Upper lobe of right lung (tissue), 1 donor: ENCODE measurements at regions not wholly inside any gene's neighbourhood (a gene's known extent, or its start where the extent isn't known, plus 50 kb on each side); places are given as distances from the start of the nearest gene placed in this dataset.

Experiments
- ATAC-seq: fragments of 200-7000 bp; cut with Tn5 transposase; one replicate; pipeline ENCODE4 v1.9.1; 2020; ENCODE audit warnings: mild to moderate bottlenecking, moderate library complexity
- DNase-seq: peaks from one replicate; pipeline ENCODE4 v3.0.0-alpha.2; 2020
- H3K27ac ChIP-seq: fragments of 200-600 bp; one replicate; pipeline ENCODE4 v1.8.0; 2022
- H3K27me3 ChIP-seq: fragments of 200-600 bp; one replicate; pipeline ENCODE4 v1.8.0; 2022; ENCODE audit warnings: mild to moderate bottlenecking
- H3K36me3 ChIP-seq: fragments of 200-600 bp; one replicate; pipeline ENCODE4 v1.8.0; 2022
- H3K4me1 ChIP-seq: fragments of 200-600 bp; one replicate; pipeline ENCODE4 v1.8.0; 2022
- H3K4me3 ChIP-seq: fragments of 200-600 bp; one replicate; pipeline ENCODE4 v1.8.0; 2022; ENCODE audit warnings: mild to moderate bottlenecking
- H3K9me3 ChIP-seq: fragments of 200-600 bp; one replicate; pipeline ENCODE4 v1.8.0; 2022
- CTCF ChIP-seq: fragments of 200-600 bp; IDR thresholded peaks from one replicate; pipeline ENCODE4 v1.8.0; 2022; ENCODE audit warnings: antibody characterized with exemption
- intact Hi-C: fragments of 100-400 bp; cut with DNase I; formaldehyde crosslinking; loops from one replicate; pipeline ENCODE4 v1.11.0; 2022
- donor health status: DM: no; HTN: yes; CAD: no; lungs with severe emphysema.

- Histone ChIP-seq H3K4me1 (no peaks in the 10 kb centered on the region), H3K4me3 (no peak overlapping the region), H3K27ac (no peak overlapping the region), H3K27me3 (no peaks in the 10 kb centered on the region), H3K9me3 (no peaks in the 10 kb centered on the region), H3K36me3 (no peaks in the 10 kb centered on the region)
- ATAC-seq (no peak), DNase-seq (no peak)
- no peak for TF ChIP-seq CTCF
- intact Hi-C loops = no loop called here
These were observed 331.1 kb upstream of the NR3C2 start for GRCh38 chr4:148773313-148773712.

- TF ChIP-seq CTCF = no peak
- no peak for DNase-seq
- H3K27ac ChIP-seq = no peak overlapping the region
- H3K36me3 ChIP-seq = no peaks in the 10 kb centered on the region
- H3K4me1 ChIP-seq = no peaks in the 10 kb centered on the region
- ATAC-seq = no peak
- no peaks in the 10 kb centered on the region for H3K9me3 ChIP-seq
- H3K4me3 ChIP-seq = no peak overlapping the region
- intact Hi-C loops = no loop called here
- H3K27me3 ChIP-seq = no peaks in the 10 kb centered on the region
These were observed 328.6 kb upstream of the NR3C2 start for GRCh38 chr4:148770848-148771247.

GRCh38 chr4:148770377-148770776, 328.2 kb upstream of the NR3C2 start:
- Histone ChIP-seq H3K9me3 (no peaks in the 10 kb centered on the region), H3K27me3 (no peaks in the 10 kb centered on the region), H3K36me3 (no peaks in the 10 kb centered on the region), H3K4me3 (no peak overlapping the region), H3K27ac (no peak overlapping the region), H3K4me1 (no peaks in the 10 kb centered on the region)
- no peak for ATAC-seq
- no peak for DNase-seq
- intact Hi-C loops = no loop called here
- peak; percentile 9 for TF ChIP-seq CTCF

GRCh38 chr4:148764720-148765119, 322.5 kb upstream of the NR3C2 start:
- Histone ChIP-seq H3K36me3 (no peaks in the 10 kb centered on the region), H3K27me3 (no peaks in the 10 kb centered on the region), H3K9me3 (no peaks in the 10 kb centered on the region), H3K4me1 (no peaks in the 10 kb centered on the region), H3K4me3 (no peak overlapping the region), H3K27ac (no peak overlapping the region)
- DNase-seq (no peak), ATAC-seq (peak; percentile 78)
- TF ChIP-seq CTCF = no peak
- intact Hi-C loops = no loop called here

- Histone ChIP-seq H3K27ac (no peak overlapping the region), H3K4me1 (no peaks in the 10 kb centered on the region), H3K9me3 (no peaks in the 10 kb centered on the region), H3K27me3 (no peaks in the 10 kb centered on the region), H3K36me3 (no peaks in the 10 kb centered on the region), H3K4me3 (no peak overlapping the region)
- TF ChIP-seq CTCF = no peak
- intact Hi-C loops = no loop called here
- no peak for DNase-seq
- ATAC-seq = no peak
These were observed 315.0 kb upstream of the NR3C2 start for GRCh38 chr4:148757171-148757570.

- H3K9me3 ChIP-seq = no peaks in the 10 kb centered on the region
- no peak for TF ChIP-seq CTCF
- H3K4me1 ChIP-seq = no peaks in the 10 kb centered on the region
- H3K4me3 ChIP-seq = no peak overlapping the region
- H3K27me3 ChIP-seq = no peaks in the 10 kb centered on the region
- no peak for ATAC-seq
- H3K36me3 ChIP-seq = no peaks in the 10 kb centered on the region
- DNase-seq = no peak
- no peak overlapping the region for H3K27ac ChIP-seq
- intact Hi-C loops = no loop called here
These were observed 307.2 kb upstream of the NR3C2 start for GRCh38 chr4:148749403-148749802.
